H54 (cell line): ENCODE measurements at regions not wholly inside any gene's neighbourhood (a gene's known extent, or its start where the extent isn't known, plus 50 kb on each side); places are given as distances from the start of the nearest gene placed in this dataset.

Experiments used
- DNase-seq: peaks from one replicate; pipeline ENCODE4 v3.0.0; 2011; ENCODE audit warnings: low spot score, mixed read lengths; ENCODE audit not compliant: insufficient read length
- FAIRE-seq: peaks from 3 replicates; lab custom pipeline; 2011; peaks lifted over from hg19 to GRCh38; lab: Jason Lieb, UNC
- POLR2A ChIP-seq: IDR thresholded peaks from 2 replicates; pipeline ENCODE4 v1.6.1; 2011; ENCODE audit warnings: low read depth, mild to moderate bottlenecking, low read length

- DNase-seq (no peak), FAIRE-seq (no peak)
Observed at GRCh38 chr15:69656271-69657030, 203.8 kb downstream of the RPLP1 start.

GRCh38 chr15:69657626-69658025, 205.0 kb downstream of the RPLP1 start:
- TF ChIP-seq POLR2A, result no peak
- DNase-seq (no peak), FAIRE-seq (no peak)

More at GRCh38 chr15:69656271-69657030, 203.8 kb downstream of the RPLP1 start:
- no peak for TF ChIP-seq POLR2A

- FAIRE-seq, result no peak
- no peak for DNase-seq
- TF ChIP-seq POLR2A, result no peak
Observed at GRCh38 chr15:69658411-69658945, 205.9 kb downstream of the RPLP1 start.

GRCh38 chr15:69659454-69660050, 206.9 kb downstream of the RPLP1 start:
- TF ChIP-seq POLR2A, result no peak
- no peak for FAIRE-seq
- DNase-seq, result no peak

GRCh38 chr15:69660114-69660513, 207.5 kb downstream of the RPLP1 start:
- no peak for DNase-seq
- no peak for FAIRE-seq
- no peak for TF ChIP-seq POLR2A

- no peak for FAIRE-seq
- no peak for DNase-seq
- no peak for TF ChIP-seq POLR2A
Observed at GRCh38 chr15:69660658-69661405, 208.2 kb downstream of the RPLP1 start.

- DNase-seq, result no peak
- TF ChIP-seq POLR2A, result no peak
- FAIRE-seq, result no peak
Observed at GRCh38 chr15:69661446-69661845, 208.8 kb downstream of the RPLP1 start.

GRCh38 chr15:69661871-69662644, 209.4 kb downstream of the RPLP1 start:
- TF ChIP-seq POLR2A, result no peak

GRCh38 chr15:69662645-69663000, 210.0 kb downstream of the RPLP1 start:
- TF ChIP-seq POLR2A, result no peak
- FAIRE-seq (no peak), DNase-seq (no peak)

More at GRCh38 chr15:69661871-69662644, 209.4 kb downstream of the RPLP1 start:
- FAIRE-seq (no peak), DNase-seq (no peak)

GRCh38 chr15:69663441-69663840, 210.8 kb downstream of the RPLP1 start:
- FAIRE-seq, result no peak
- TF ChIP-seq POLR2A, result no peak

GRCh38 chr15:69663982-69664381, 211.4 kb downstream of the RPLP1 start:
- DNase-seq, result no peak

More at GRCh38 chr15:69663441-69663840, 210.8 kb downstream of the RPLP1 start:
- DNase-seq, result no peak

GRCh38 chr15:69664572-69665571, 212.3 kb downstream of the RPLP1 start:
- no peak for TF ChIP-seq POLR2A
- FAIRE-seq (no peak), DNase-seq (no peak)

More at GRCh38 chr15:69663982-69664381, 211.4 kb downstream of the RPLP1 start:
- no peak for TF ChIP-seq POLR2A
- no peak for FAIRE-seq
